ENCODE measurements at regions not wholly inside any gene's neighbourhood (a gene's known extent, or its start where the extent isn't known, plus 50 kb on each side); places are given as distances from the start of the nearest gene placed in this dataset.

DNA sequence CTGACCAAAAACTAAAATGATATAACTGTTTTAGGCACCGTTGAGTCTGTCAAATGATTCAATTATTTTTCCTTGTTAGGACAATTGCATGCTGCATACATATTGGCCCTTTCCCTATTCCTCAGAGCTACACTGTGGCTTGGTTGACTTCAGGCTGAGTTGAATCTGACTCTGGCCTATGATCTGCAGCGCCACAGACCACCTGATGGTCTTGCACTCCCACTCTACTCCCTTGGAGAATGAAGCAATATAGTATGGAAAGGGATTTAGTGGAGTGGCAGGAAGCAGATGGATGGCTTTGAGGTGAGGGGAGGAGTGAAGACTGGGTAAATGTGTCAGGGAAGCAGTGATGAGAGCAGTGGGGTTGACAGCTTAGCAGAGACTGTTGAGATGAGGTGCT lies 579.0 kb upstream of the STXBP6 start (continued):
- TF ChIP-seq, protein P1, sequence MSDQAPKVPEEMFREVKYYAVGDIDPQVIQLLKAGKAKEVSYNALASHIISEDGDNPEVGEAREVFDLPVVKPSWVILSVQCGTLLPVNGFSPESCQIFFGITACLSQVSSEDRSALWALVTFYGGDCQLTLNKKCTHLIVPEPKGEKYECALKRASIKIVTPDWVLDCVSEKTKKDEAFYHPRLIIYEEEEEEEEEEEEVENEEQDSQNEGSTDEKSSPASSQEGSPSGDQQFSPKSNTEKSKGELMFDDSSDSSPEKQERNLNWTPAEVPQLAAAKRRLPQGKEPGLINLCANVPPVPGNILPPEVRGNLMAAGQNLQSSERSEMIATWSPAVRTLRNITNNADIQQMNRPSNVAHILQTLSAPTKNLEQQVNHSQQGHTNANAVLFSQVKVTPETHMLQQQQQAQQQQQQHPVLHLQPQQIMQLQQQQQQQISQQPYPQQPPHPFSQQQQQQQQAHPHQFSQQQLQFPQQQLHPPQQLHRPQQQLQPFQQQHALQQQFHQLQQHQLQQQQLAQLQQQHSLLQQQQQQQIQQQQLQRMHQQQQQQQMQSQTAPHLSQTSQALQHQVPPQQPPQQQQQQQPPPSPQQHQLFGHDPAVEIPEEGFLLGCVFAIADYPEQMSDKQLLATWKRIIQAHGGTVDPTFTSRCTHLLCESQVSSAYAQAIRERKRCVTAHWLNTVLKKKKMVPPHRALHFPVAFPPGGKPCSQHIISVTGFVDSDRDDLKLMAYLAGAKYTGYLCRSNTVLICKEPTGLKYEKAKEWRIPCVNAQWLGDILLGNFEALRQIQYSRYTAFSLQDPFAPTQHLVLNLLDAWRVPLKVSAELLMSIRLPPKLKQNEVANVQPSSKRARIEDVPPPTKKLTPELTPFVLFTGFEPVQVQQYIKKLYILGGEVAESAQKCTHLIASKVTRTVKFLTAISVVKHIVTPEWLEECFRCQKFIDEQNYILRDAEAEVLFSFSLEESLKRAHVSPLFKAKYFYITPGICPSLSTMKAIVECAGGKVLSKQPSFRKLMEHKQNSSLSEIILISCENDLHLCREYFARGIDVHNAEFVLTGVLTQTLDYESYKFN (CRISPR knock-in tag; conservative IDR thresholded peaks at IDR 0.05) = no peak
- TF ChIP-seq RAD51 (IDR thresholded peaks at IDR 0.05; ENCODE audit: borderline replicate concordance) = no peak
- TF ChIP-seq ZNF329 (CRISPR knock-in tag; IDR thresholded peaks at IDR 0.05; ENCODE audit: low read depth) = no peak
- TF ChIP-seq GABPA (IDR thresholded peaks at IDR 0.05; ENCODE audit: low read depth, low read length) = no peak
- TF ChIP-seq GABPA (CRISPR knock-in tag; IDR thresholded peaks at IDR 0.05; ENCODE audit: low read depth) = no peak
- no peak for TF ChIP-seq NFIC (IDR thresholded peaks at IDR 0.05; ENCODE audit: low read length)
- TF ChIP-seq ZNF335 (CRISPR knock-in tag; IDR thresholded peaks at IDR 0.05) = no peak

GRCh38 chr14:25628390-25628789 lies 578.4 kb upstream of the STXBP6 start:
- intact Hi-C loops (cut with micrococcal nuclease; ENCODE audit: unreplicated experiment) = no loop called here
- H3K36me3 ChIP-seq (replicated peaks in 1 of 2; ENCODE audit: control insufficient read depth in 1 of 2, insufficient read depth in 2 of 2, low read length in 2 of 2) = no peaks in the 10 kb centered on the region
- H4K20me1 ChIP-seq (ENCODE audit: insufficient read depth, low read length) = no peaks in the 10 kb centered on the region
- no peak for ATAC-seq
- WGBS (ENCODE audit: low lambda C conversion rate) = 37% methylated on average over 2 of the region's 2 CpGs
- DNase-seq (ENCODE audit: low spot score) = no peak
- H3K79me2 ChIP-seq (ENCODE audit: insufficient read depth, low read length) = no peaks in the 10 kb centered on the region
- CTCF ChIA-PET (ENCODE audit: low intra/inter-chr PET ratio, low total read pairs) = no interaction called here
- no peak overlapping the region for H3K27ac ChIP-seq (ENCODE audit: extremely low read length, insufficient read depth, low read length)
- POLR2A ChIA-PET = no interaction called here
- FAIRE-seq = no peak
- peaks cover 95% of the 10 kb centered on the region for H3K9me3 ChIP-seq (ENCODE audit: low read length)
- no peaks in the 10 kb centered on the region for H3K4me1 ChIP-seq (ENCODE audit: insufficient read depth, low read length)
- H3K9ac ChIP-seq (ENCODE audit: insufficient read depth, low read depth, low read length) = no peak overlapping the region
- in situ Hi-C loops (cut with HindIII; ENCODE audit: extremely low pct_ligation_motif_present, low pct_unique_long_range_greater_than_20kb) = no loop called here
- no peak overlapping the region for H3K4me2 ChIP-seq (ENCODE audit: low read depth, low read length)
- no peak overlapping the region for H2AFZ ChIP-seq (ENCODE audit: low read length)
- no peak overlapping the region for H3K4me3 ChIP-seq (replicated peaks in 1 of 3; ENCODE audit: insufficient read depth in 1 of 3, low read depth in 2 of 3, low read length in 3 of 3)
- no TSS peak for BruUV-seq (replicated peaks)
- no peaks in the 10 kb centered on the region for H3K27me3 ChIP-seq (ENCODE audit: control insufficient read depth in 1 of 2, insufficient read depth in 2 of 2, low read length in 2 of 2)
- TF ChIP-seq, protein P2, sequence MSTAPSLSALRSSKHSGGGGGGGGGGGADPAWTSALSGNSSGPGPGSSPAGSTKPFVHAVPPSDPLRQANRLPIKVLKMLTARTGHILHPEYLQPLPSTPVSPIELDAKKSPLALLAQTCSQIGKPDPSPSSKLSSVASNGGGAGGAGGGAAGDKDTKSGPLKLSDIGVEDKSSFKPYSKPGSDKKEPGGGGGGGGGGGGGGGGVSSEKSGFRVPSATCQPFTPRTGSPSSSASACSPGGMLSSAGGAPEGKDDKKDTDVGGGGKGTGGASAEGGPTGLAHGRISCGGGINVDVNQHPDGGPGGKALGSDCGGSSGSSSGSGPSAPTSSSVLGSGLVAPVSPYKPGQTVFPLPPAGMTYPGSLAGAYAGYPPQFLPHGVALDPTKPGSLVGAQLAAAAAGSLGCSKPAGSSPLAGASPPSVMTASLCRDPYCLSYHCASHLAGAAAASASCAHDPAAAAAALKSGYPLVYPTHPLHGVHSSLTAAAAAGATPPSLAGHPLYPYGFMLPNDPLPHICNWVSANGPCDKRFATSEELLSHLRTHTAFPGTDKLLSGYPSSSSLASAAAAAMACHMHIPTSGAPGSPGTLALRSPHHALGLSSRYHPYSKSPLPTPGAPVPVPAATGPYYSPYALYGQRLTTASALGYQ (CRISPR knock-in tag; IDR thresholded peaks at IDR 0.05) = no peak
- TF ChIP-seq, protein P3, sequence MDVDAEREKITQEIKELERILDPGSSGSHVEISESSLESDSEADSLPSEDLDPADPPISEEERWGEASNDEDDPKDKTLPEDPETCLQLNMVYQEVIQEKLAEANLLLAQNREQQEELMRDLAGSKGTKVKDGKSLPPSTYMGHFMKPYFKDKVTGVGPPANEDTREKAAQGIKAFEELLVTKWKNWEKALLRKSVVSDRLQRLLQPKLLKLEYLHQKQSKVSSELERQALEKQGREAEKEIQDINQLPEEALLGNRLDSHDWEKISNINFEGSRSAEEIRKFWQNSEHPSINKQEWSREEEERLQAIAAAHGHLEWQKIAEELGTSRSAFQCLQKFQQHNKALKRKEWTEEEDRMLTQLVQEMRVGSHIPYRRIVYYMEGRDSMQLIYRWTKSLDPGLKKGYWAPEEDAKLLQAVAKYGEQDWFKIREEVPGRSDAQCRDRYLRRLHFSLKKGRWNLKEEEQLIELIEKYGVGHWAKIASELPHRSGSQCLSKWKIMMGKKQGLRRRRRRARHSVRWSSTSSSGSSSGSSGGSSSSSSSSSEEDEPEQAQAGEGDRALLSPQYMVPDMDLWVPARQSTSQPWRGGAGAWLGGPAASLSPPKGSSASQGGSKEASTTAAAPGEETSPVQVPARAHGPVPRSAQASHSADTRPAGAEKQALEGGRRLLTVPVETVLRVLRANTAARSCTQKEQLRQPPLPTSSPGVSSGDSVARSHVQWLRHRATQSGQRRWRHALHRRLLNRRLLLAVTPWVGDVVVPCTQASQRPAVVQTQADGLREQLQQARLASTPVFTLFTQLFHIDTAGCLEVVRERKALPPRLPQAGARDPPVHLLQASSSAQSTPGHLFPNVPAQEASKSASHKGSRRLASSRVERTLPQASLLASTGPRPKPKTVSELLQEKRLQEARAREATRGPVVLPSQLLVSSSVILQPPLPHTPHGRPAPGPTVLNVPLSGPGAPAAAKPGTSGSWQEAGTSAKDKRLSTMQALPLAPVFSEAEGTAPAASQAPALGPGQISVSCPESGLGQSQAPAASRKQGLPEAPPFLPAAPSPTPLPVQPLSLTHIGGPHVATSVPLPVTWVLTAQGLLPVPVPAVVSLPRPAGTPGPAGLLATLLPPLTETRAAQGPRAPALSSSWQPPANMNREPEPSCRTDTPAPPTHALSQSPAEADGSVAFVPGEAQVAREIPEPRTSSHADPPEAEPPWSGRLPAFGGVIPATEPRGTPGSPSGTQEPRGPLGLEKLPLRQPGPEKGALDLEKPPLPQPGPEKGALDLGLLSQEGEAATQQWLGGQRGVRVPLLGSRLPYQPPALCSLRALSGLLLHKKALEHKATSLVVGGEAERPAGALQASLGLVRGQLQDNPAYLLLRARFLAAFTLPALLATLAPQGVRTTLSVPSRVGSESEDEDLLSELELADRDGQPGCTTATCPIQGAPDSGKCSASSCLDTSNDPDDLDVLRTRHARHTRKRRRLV (CRISPR knock-in tag; IDR thresholded peaks at IDR 0.05) = no peak
- TF ChIP-seq ZNF280D (CRISPR knock-in tag; IDR thresholded peaks at IDR 0.05) = no peak

Data from HepG2 (cell line).